HAP-1 (cell line): ENCODE measurements at regions not wholly inside any gene's neighbourhood (a gene's known extent, or its start where the extent isn't known, plus 50 kb on each side); places are given as distances from the start of the nearest gene placed in this dataset.

Experiments used
- DNase-seq, 2 experiments: peaks; one replicate each; pipeline ENCODE4 v3.0.0-alpha.2; 2016 to 2020; ENCODE audit warnings: low spot score in 2 of 2
- H3K27me3 ChIP-seq: fragments of 250-450 bp; sonication (Bioruptor Pico); 2 replicates; pipeline ENCODE4 v1.5.1; 2020; ENCODE audit warnings: low read depth, mild to moderate bottlenecking, moderate library complexity
- H3K36me3 ChIP-seq: fragments of 250-450 bp; sonication (Bioruptor Pico); replicated peaks from 2 replicates; pipeline ENCODE4 v1.5.1; 2020; ENCODE audit warnings: mild to moderate bottlenecking
- H3K4me1 ChIP-seq: fragments of 250-450 bp; sonication (Bioruptor Pico); 2 replicates; pipeline ENCODE4 v1.5.1; 2020; ENCODE audit warnings: mild to moderate bottlenecking
- H3K4me3 ChIP-seq: fragments of 250-450 bp; sonication (Bioruptor Pico); 2 replicates; pipeline ENCODE4 v1.5.1; 2020; ENCODE audit warnings: mild to moderate bottlenecking, moderate library complexity
- H3K9me3 ChIP-seq: fragments of 250-450 bp; sonication (Bioruptor Pico); 2 replicates; pipeline ENCODE4 v1.5.1; 2020; ENCODE audit warnings: mild to moderate bottlenecking, moderate library complexity
- in situ Hi-C: fragments of 300-500 bp; cut with MboI; formaldehyde crosslinking; loops from 3 replicates; pipeline ENCODE4 v1.14.3; 2020; ENCODE audit warnings: low sequenced_read_pairs, inconsistent platforms, mixed read lengths

DNA sequence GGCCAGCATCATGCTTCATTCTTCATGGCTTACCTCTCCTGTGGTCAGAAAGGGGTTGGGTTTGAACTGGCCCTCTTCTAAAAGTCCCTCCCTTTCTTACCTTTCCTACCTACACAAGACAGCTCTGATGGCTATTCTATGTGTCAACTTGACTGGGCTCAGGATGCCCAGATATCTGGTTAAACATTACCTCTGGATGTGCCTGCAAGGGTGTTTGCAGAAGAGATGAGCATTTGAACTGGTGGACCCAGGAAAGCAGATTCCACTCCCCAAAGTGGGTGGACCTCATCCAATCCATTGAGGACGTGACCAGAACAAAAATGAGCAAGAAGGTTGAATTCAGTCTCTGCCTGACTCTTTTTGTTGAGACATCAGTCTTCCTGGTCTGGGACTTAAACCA lies 79.0 kb upstream of the TCF7L2 start:
- Histone ChIP-seq H3K4me1 (peaks cover 3% of the 10 kb centered on the region), H3K9me3 (peaks cover 6% of the 10 kb centered on the region), H3K27me3 (no peaks in the 10 kb centered on the region), H3K36me3 (no peaks in the 10 kb centered on the region), H3K4me3 (no peak overlapping the region)
- in situ Hi-C loops = no loop called here
- DNase-seq = no peak

DNA sequence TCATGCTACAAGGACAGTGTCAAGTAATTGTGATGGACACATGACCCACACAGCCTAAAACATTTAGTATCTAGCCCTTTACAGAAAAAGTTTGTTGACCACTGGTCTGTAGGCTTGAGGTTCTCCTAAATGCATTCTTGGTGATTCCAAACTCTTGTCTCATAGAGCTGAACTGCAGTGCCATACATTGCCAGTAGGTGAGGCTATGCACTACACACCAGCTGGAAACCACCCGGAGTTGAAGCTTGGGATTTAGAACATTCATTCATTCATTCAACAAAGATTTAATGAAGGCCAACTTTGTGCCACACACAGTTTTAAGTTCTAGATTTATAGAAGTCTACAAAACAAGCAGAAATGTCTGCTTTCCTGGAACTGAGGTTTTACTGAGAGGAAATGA lies 77.3 kb upstream of the TCF7L2 start:
- no peaks in the 10 kb centered on the region for H3K36me3 ChIP-seq
- no peak overlapping the region for H3K4me3 ChIP-seq
- H3K9me3 ChIP-seq = peaks cover 6% of the 10 kb centered on the region
- peaks cover 11% of the 10 kb centered on the region for H3K4me1 ChIP-seq
- DNase-seq = no peak
- no peaks in the 10 kb centered on the region for H3K27me3 ChIP-seq
- in situ Hi-C loops = no loop called here

DNA sequence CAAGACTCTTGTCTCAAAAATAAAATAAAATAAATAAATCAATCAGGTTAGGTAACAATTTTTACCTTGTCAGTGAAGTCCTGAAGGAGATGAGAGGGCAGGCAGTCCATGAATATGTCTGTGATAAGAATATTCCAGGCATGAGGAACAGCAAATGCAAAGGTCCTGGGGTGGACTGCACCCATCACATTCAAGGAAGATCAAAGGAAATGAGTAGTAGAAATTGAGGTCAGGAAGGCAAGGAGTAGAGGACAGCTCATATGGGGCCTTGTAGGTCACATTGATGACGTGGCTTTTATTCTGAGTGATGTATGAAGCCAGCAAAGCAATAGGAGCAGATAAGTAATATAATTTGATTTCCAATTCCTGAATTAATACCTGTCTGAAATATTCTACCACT lies 76.5 kb upstream of the TCF7L2 start:
- in situ Hi-C loops = no loop called here
- DNase-seq = no peak

DNA sequence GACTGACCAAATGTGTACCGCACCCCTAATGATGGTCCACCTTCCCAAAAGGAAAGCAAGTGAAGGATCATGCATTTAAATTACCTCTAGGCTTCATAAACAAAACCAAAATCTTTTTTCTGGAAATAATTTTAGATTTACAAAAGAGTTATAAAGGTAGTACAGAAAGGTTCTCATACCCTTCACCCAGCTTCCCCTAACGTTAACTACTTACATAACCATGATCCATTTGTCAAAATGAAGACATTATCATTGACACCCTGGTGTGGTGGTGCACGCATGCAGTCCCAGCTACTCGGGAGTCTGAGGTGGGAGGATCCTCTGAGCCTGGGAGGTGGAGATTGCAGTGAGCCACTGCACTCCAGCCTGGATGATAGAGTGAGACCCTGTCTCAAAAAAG lies 75.1 kb upstream of the TCF7L2 start:
- H3K36me3 ChIP-seq = no peaks in the 10 kb centered on the region

More for the DNA sequence above, 76.5 kb upstream of the TCF7L2 start:
- no peaks in the 10 kb centered on the region for H3K36me3 ChIP-seq
- peaks cover 6% of the 10 kb centered on the region for H3K9me3 ChIP-seq
- peaks cover 11% of the 10 kb centered on the region for H3K4me1 ChIP-seq
- no peaks in the 10 kb centered on the region for H3K27me3 ChIP-seq
- no peak overlapping the region for H3K4me3 ChIP-seq

DNA sequence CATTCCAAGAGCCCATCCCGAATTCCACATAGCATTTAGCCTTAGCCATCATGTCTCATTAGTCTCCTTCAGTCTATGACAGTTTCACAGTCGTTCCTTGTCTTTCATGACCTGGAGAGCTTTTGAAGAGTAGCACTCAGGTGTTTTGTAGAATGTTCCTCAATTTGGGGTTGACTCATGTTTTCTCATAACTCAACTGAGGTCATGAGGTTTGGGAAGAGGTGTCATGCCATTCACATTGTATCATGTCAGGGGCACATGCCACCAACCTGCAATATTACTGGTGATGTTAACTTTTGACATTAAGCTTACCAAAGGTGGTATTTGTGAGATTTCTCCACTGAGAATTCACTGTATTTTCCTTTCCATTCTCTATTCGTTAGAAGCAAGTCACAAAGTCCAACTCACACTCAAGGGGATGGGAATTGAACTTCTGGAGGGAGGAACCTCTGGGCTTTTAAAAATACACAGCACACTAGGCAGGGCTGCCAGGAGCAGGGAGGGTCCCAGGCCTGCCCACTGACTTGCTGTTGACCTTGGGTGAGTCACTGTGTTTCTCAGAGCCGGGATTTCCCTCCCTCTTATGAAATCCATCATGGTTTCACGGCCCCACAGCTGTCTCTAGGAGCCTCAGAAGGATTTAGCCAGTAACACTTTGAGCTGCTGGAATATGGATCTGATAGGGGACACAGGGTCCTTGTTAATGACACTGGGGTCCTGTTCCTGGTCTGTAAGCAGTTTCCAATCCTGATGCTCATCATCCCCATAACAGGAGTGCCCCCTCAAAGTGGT lies 74.4 kb upstream of the TCF7L2 start:
- peak in 1 of 2 experiments; percentile 8 for DNase-seq
- in situ Hi-C loops = no loop called here
- Histone ChIP-seq H3K4me3 (no peak overlapping the region), H3K27me3 (no peaks in the 10 kb centered on the region), H3K4me1 (peaks cover 11% of the 10 kb centered on the region), H3K36me3 (no peaks in the 10 kb centered on the region), H3K9me3 (peaks cover 6% of the 10 kb centered on the region)

More for the DNA sequence above, 75.1 kb upstream of the TCF7L2 start:
- H3K27me3 ChIP-seq = no peaks in the 10 kb centered on the region
- peaks cover 6% of the 10 kb centered on the region for H3K9me3 ChIP-seq
- in situ Hi-C loops = no loop called here
- peaks cover 11% of the 10 kb centered on the region for H3K4me1 ChIP-seq
- H3K4me3 ChIP-seq = no peak overlapping the region
- DNase-seq = no peak

DNA sequence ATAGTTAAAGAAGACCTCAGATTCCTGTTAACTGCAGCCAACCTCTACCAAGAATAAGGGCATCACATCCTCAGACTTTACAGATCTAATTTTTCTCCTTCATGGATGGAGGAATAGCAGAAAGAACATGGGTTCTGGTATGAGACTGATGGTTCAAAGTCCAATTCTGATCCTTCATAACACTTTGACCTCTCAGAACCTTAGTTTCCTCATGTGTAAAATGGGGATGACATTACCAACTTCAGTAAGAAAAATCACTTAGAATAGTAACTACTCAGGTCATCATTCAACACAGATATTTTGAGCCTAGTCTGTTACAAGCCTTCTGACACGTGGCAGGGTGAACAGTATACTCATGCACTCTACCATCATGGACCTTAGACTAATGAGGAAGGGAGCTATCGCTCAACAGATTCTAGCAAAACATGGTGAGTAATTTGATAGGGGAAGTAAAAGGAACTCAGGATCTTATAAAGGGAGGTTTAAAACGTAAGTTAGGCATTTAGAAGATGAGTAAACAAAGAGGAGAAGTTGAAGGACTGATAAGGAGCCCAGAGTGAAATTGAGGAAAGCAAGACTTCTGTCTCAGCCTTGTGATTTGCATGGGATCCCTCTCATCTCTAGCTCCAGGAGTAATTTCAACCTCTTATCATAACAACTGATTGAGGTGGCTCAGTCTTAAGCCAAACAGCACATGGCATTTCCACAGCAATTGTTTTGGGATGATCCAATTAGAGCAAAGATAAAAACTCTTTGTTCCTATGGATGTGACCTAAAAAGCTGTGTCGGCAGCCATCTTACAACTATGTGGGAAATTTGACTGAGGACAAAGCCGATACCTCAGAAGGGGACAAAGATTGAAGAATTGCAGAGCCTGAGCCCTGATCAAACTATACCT lies 69.2 kb upstream of the TCF7L2 start:
- Histone ChIP-seq H3K4me1 (peaks cover 13% of the 10 kb centered on the region), H3K36me3 (no peaks in the 10 kb centered on the region), H3K9me3 (no peaks in the 10 kb centered on the region), H3K27me3 (no peaks in the 10 kb centered on the region), H3K4me3 (no peak overlapping the region)
- in situ Hi-C loops = no loop called here
- DNase-seq = no peak

DNA sequence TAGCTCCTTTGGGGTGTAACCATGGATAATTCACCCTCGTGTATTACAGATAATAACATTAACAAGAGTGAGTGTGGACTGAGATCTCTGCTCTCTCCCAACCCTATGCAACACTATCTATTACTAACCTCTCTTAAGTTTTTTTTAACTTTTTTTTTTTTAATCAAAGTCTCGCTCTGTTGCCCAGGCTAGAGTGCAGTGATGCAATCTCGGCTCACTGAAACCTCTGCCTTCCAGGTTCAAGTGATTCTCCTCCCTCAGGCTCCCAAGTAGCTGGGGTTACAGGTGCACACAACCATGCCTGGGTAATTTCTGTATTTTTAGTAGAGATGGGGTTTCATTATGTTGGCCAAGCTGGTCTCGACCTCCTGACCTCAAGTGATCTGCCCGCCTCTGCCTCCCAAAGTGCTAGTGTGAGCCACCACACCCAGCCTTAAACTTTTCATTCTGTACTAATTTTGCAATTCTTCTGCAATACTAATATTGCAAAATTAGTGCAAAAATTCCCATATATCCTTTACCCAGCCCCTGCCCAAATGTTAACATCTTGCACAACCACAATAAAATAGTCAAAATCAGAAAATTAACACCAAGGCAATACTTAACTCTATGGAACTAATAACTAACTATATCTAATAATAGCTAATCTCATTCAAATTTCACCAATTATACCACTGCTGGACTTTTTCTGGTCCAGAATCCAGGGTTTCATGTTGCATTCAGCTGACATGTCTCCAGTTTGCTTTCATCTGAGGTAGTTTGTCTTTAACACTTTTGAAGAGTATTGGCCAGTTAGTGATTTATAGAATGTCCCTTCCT lies 66.5 kb upstream of the TCF7L2 start:
- no peak for DNase-seq
- H3K4me3 ChIP-seq = no peak overlapping the region
- H3K27me3 ChIP-seq = 0 out of 2 replicates have a peak, but pooled peaks cover under 1% of the 10 kb centered on the region
- in situ Hi-C loops = no loop called here
- H3K9me3 ChIP-seq = no peaks in the 10 kb centered on the region
- H3K4me1 ChIP-seq = peaks cover 7% of the 10 kb centered on the region
- no peaks in the 10 kb centered on the region for H3K36me3 ChIP-seq

DNA sequence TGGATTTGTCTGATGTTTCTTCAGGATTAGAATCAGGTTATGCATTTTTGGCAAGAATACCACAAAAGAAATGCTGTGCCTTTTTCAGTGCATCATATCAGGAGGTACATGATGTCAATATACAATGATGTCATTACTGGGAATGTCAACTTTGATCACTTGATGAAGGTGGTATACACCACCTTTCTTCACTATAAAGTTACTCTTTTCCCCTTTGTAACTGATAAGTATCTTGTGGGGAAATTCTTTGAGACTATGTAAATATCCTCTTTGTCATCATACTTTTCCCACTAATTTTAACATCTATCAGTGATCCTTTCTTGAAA lies 65.9 kb upstream of the TCF7L2 start:
- Histone ChIP-seq H3K27me3 (0 out of 2 replicates have a peak, but pooled peaks cover 3% of the 10 kb centered on the region), H3K4me1 (peaks cover 7% of the 10 kb centered on the region), H3K9me3 (no peaks in the 10 kb centered on the region), H3K4me3 (no peak overlapping the region), H3K36me3 (no peaks in the 10 kb centered on the region)
- no peak for DNase-seq
- in situ Hi-C loops = no loop called here

DNA sequence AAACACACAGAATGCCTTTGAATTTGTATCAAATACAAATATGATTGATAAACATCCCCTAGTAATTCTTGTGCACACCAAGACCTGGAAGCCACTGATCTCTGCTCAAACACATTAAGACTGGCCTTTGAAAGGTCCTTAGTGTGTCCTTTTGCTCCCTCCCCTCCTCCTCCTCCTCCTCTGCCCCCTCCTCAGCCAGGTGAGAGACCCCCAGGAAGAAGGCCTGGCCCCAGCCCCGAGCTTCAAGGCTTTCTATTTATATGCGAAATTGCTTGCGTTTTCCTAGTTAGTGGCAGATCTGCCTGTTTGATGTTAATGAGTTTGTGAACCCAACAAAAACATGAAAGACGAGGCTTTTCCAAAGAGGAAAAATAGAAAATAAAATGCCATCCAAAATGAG lies 63.6 kb upstream of the TCF7L2 start:
- in situ Hi-C loops = no loop called here
- no peak overlapping the region for H3K4me3 ChIP-seq
- H3K27me3 ChIP-seq = 0 out of 2 replicates have a peak, but pooled peaks cover 3% of the 10 kb centered on the region
- no peaks in the 10 kb centered on the region for H3K36me3 ChIP-seq
- no peaks in the 10 kb centered on the region for H3K9me3 ChIP-seq
- peaks cover 3% of the 10 kb centered on the region; the same call in 1 of the 2 replicates for H3K4me1 ChIP-seq
- no peak for DNase-seq

DNA sequence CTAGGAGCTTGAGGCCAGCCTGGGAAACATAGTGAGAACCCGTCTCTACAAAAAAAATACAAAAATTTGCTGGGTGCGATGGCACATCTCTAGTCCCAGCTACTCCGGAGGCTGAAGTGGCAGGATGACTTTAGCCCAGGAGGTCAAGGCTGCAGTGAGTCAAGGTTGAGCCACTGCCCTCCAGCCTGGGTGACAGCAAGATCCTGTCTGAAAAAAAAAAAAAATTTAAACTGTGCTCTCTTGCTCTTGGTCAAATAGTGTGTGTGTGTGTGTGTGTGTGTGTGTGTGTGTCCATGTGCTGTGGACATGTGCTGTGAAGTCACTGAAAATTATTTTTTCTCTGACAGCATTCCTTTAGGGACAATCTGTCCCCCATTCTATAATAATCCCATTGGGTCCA lies 62.1 kb upstream of the TCF7L2 start:
- no peaks in the 10 kb centered on the region for H3K36me3 ChIP-seq
- peaks cover 3% of the 10 kb centered on the region; the same call in 1 of the 2 replicates for H3K4me1 ChIP-seq
- no peak for DNase-seq
- 0 out of 2 replicates have a peak, but pooled peaks cover 3% of the 10 kb centered on the region for H3K27me3 ChIP-seq
- in situ Hi-C loops = no loop called here
- H3K9me3 ChIP-seq = peaks cover 6% of the 10 kb centered on the region
- H3K4me3 ChIP-seq = no peak overlapping the region

DNA sequence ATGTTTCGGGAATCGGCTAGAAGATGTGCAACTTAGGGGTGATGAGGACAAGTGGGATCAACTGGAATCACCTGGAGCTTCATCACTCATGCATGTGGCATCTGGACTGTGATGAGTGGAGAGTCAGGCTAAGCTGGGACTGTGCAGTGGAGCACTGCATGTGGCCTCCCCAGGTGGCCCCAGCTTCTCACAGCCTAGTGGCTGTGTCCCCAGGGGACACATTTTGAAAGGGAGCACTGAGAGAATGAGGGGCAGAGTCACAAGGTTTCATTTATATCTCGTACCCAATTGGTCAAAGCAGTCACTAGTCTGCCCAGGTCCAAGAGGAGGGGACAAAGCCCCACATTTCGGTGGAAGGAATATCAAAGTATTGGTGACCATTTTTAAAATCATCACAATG lies 54.8 kb upstream of the TCF7L2 start:
- Histone ChIP-seq H3K4me3 (no peak overlapping the region), H3K27me3 (no peaks in the 10 kb centered on the region), H3K4me1 (no peaks in the 10 kb centered on the region; the same call in 1 of the 2 replicates), H3K36me3 (no peaks in the 10 kb centered on the region), H3K9me3 (peaks cover 6% of the 10 kb centered on the region)
- no peak for DNase-seq
- in situ Hi-C loops = no loop called here

DNA sequence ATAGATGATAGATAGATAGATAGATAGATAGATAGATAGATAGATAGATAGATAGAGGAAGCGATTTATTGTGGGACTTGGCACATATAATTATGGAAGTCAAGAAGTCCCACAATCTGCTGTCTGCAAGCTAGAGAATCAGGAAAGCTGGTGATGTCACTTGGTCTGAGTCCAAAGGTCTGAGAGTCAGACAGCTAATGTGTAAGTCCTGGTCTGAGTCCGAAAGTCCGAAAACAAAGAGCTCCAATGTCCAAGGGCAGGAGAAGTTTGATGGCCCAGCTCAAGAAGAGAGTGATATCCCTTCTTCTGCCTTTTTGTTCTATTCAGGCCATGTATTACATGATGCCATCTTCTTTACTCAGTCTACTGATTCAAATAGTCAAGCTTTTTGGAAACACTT lies 53.8 kb upstream of the TCF7L2 start:
- Histone ChIP-seq H3K4me1 (no peaks in the 10 kb centered on the region; the same call in 1 of the 2 replicates), H3K36me3 (no peaks in the 10 kb centered on the region), H3K4me3 (no peak overlapping the region), H3K9me3 (peaks cover 6% of the 10 kb centered on the region), H3K27me3 (no peaks in the 10 kb centered on the region)
- DNase-seq = no peak
- in situ Hi-C loops = no loop called here

DNA sequence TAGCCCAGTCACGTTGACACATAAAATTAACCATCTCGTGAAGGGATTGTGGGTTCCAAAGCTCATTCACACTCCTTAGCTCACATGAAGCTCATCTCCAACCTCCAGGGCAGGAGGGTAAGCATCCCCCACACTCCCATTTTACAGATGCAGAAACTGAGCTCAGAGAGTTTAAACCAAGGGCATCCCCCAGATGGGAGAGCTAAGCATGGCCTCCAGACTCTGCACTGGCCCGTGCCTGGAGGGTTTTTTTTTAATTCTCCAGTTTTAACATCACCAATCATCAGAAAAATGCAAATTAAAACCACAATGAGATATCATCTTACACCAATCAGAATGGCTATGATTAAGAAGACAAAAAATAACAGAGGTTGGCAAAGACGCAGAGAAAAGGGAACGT lies 53.3 kb upstream of the TCF7L2 start:
- no peak for DNase-seq
- Histone ChIP-seq H3K9me3 (peaks cover 6% of the 10 kb centered on the region), H3K36me3 (no peaks in the 10 kb centered on the region), H3K27me3 (no peaks in the 10 kb centered on the region), H3K4me1 (no peaks in the 10 kb centered on the region; the same call in 1 of the 2 replicates), H3K4me3 (no peak overlapping the region)
- in situ Hi-C loops = no loop called here
